Neural cell (in vitro differentiated cells): ENCODE measurements at regions not wholly inside any gene's neighbourhood (a gene's known extent, or its start where the extent isn't known, plus 50 kb on each side); places are given as distances from the start of the nearest gene placed in this dataset.

Experiments
- H2AFZ ChIP-seq: fragments of 200-600, 300-800 bp; sonication (generic), shearing (Covaris generic); 2 replicates; pipeline ENCODE4 v1.6.0; 2014; ENCODE audit warnings: low read depth, mild to moderate bottlenecking, antibody characterized with exemption, low read length, moderate library complexity
- H3F3A ChIP-seq: fragments of 200-600 bp; shearing (Covaris generic); 2 replicates; pipeline ENCODE4 v1.6.1; 2016; ENCODE audit warnings: mild to moderate bottlenecking, moderate library complexity, mixed read lengths, antibody characterized with exemption, low read length; ENCODE audit not compliant: insufficient read depth, poor library complexity, severe bottlenecking
- H3K27ac ChIP-seq: fragments of 200-600, 300-800 bp; sonication (generic), shearing (Covaris generic); 2 replicates; pipeline ENCODE4 v1.5.1; 2014; ENCODE audit warnings: mild to moderate bottlenecking, low read length, moderate library complexity
- H3K27me3 ChIP-seq: fragments of 300-800, 200-600 bp; sonication (generic), shearing (Covaris generic); 2 replicates; pipeline ENCODE4 v1.6.0; 2014; ENCODE audit warnings: mild to moderate bottlenecking, low read depth, low read length, moderate library complexity; ENCODE audit not compliant: insufficient read depth
- H3K36me3 ChIP-seq: fragments of 300-800, 200-600 bp; sonication (generic), shearing (Covaris generic); 2 replicates; pipeline ENCODE4 v1.5.1; 2014; ENCODE audit warnings: mild to moderate bottlenecking, antibody characterized with exemption, low read length, moderate library complexity; ENCODE audit not compliant: insufficient read depth
- H3K4me2 ChIP-seq: fragments of 300-800, 200-600 bp; sonication (generic), shearing (Covaris generic); 2 replicates; pipeline ENCODE4 v1.6.0; 2014; ENCODE audit warnings: mild to moderate bottlenecking, low read length
- H3K4me3 ChIP-seq: fragments of 300-800, 200-600 bp; sonication (generic), shearing (Covaris generic); 2 replicates; pipeline ENCODE4 v1.5.1; 2014; ENCODE audit warnings: mild to moderate bottlenecking, low read length, moderate library complexity
- H3K79me2 ChIP-seq: fragments of 200-600 bp; shearing (Covaris generic); replicated peaks from 2 replicates; pipeline ENCODE4 v1.6.0; 2014; ENCODE audit warnings: mild to moderate bottlenecking, low read length, moderate library complexity; ENCODE audit not compliant: insufficient read depth
- H3K9ac ChIP-seq: fragments of 300-800, 200-600 bp; sonication (generic), shearing (Covaris generic); 2 replicates; pipeline ENCODE4 v1.6.1; 2016; ENCODE audit warnings: mild to moderate bottlenecking, low read length, mixed read lengths
- H3K9me2 ChIP-seq: fragments of 200-600 bp; shearing (Covaris generic); 2 replicates; pipeline ENCODE4 v1.6.1; 2016; ENCODE audit warnings: mild to moderate bottlenecking, low read length, mixed read lengths; ENCODE audit not compliant: insufficient read depth
- H3K9me3 ChIP-seq: fragments of 200-600, 300-800 bp; sonication (generic), shearing (Covaris generic); 2 replicates; pipeline ENCODE4 v1.6.1; 2016; ENCODE audit warnings: mild to moderate bottlenecking, mixed run types, low read length, moderate library complexity, mixed read lengths
- H4K20me1 ChIP-seq: fragments of 200-600 bp; shearing (Covaris generic); 2 replicates; pipeline ENCODE4 v1.6.1; 2016; ENCODE audit warnings: mild to moderate bottlenecking, mixed run types; ENCODE audit not compliant: insufficient read depth
- CTCF ChIP-seq: fragments of 450-650 bp; IDR thresholded peaks from 2 replicates; pipeline ENCODE4 v1.5.1; 2014; ENCODE audit warnings: antibody characterized with exemption, mild to moderate bottlenecking, moderate library complexity; ENCODE audit not compliant: poor library complexity, severe bottlenecking
- EP300 ChIP-seq: fragments of 450-650 bp; conservative IDR thresholded peaks from 2 replicates; pipeline ENCODE4 v1.6.1; 2014; ENCODE audit warnings: antibody characterized with exemption, mild to moderate bottlenecking, moderate library complexity; ENCODE audit not compliant: poor library complexity, severe bottlenecking
- EZH2 ChIP-seq: fragments of 200-600, 300-800 bp; shearing (Covaris generic), sonication (generic); IDR thresholded peaks from 2 replicates; pipeline ENCODE4 v1.6.1; 2014; ENCODE audit warnings: antibody characterized with exemption, low read length, borderline replicate concordance, mild to moderate bottlenecking; ENCODE audit not compliant: insufficient read depth, poor library complexity, severe bottlenecking
- MXI1 ChIP-seq: fragments of 450-650 bp; conservative IDR thresholded peaks from 2 replicates; pipeline ENCODE4 v1.6.1; 2014; ENCODE audit warnings: antibody characterized with exemption, mild to moderate bottlenecking; ENCODE audit not compliant: poor library complexity, severe bottlenecking
- POLR2AphosphoS5 ChIP-seq: IDR thresholded peaks from 2 replicates; pipeline ENCODE4 v1.6.1; 2012
- RAD21 ChIP-seq: fragments of 450-650 bp; conservative IDR thresholded peaks from 2 replicates; pipeline ENCODE4 v1.6.1; 2014; ENCODE audit warnings: antibody characterized with exemption, mild to moderate bottlenecking, moderate library complexity
- REST ChIP-seq: IDR thresholded peaks from 2 replicates; pipeline ENCODE4 v1.6.1; 2012; ENCODE audit warnings: borderline replicate concordance
- SMC3 ChIP-seq: fragments of 450-650 bp; conservative IDR thresholded peaks from 2 replicates; pipeline ENCODE4 v1.6.1; 2014; ENCODE audit warnings: antibody characterized with exemption, mild to moderate bottlenecking, moderate library complexity; ENCODE audit not compliant: poor library complexity
- TAF1 ChIP-seq: IDR thresholded peaks from 2 replicates; pipeline ENCODE4 v1.6.1; 2012; ENCODE audit warnings: low read depth

GRCh38 chr10:105514106-105514505 lies 873.0 kb downstream of the SORCS3 start:
- Histone ChIP-seq H3K27me3 (no peaks in the 10 kb centered on the region), H3K4me3 (no peak overlapping the region), H3K9me2 (no peaks in the 10 kb centered on the region), H3K9ac (no peak overlapping the region), H3K4me2 (no peak overlapping the region), H3K36me3 (no peaks in the 10 kb centered on the region), H3F3A (no peaks in the 10 kb centered on the region), H3K9me3 (no peaks in the 10 kb centered on the region), H3K27ac (no peak overlapping the region), H2AFZ (no peak overlapping the region), H3K79me2 (no peaks in the 10 kb centered on the region), H4K20me1 (no peaks in the 10 kb centered on the region)
- no peak for TF ChIP-seq RAD21
- TF ChIP-seq MXI1, result no peak
- TF ChIP-seq CTCF, result no peak
- no peak for TF ChIP-seq REST

- no peaks in the 10 kb centered on the region for H3K79me2 ChIP-seq
- TF ChIP-seq SMC3 (no peak), CTCF (no peak), REST (no peak), MXI1 (no peak), RAD21 (no peak), EP300 (no peak), EZH2 (no peak), POLR2AphosphoS5 (no peak), TAF1 (no peak)
- H3K27ac ChIP-seq, result no peak overlapping the region
- no peak overlapping the region for H3K9ac ChIP-seq
- H2AFZ ChIP-seq, result no peak overlapping the region
- no peaks in the 10 kb centered on the region for H3K36me3 ChIP-seq
- H3K9me3 ChIP-seq, result no peaks in the 10 kb centered on the region
- H3K4me2 ChIP-seq, result no peak overlapping the region
- no peaks in the 10 kb centered on the region for H3K27me3 ChIP-seq
- no peak overlapping the region for H3K4me3 ChIP-seq
- no peaks in the 10 kb centered on the region for H3F3A ChIP-seq
- H3K9me2 ChIP-seq, result no peaks in the 10 kb centered on the region
- no peaks in the 10 kb centered on the region for H4K20me1 ChIP-seq
These were observed 868.4 kb downstream of the SORCS3 start for GRCh38 chr10:105509517-105509916.
